Skin of body (tissue), 1 donor: ENCODE measurements at regions not wholly inside any gene's neighbourhood (a gene's known extent, or its start where the extent isn't known, plus 50 kb on each side); places are given as distances from the start of the nearest gene placed in this dataset.
A peak's percentile ranks its signal among the peaks of the same experiment; 100 is the strongest.

Source experiments
- DNase-seq: peaks from one replicate; lab custom pipeline; 2025; lab: John Stamatoyannopoulos, UW

DNA sequence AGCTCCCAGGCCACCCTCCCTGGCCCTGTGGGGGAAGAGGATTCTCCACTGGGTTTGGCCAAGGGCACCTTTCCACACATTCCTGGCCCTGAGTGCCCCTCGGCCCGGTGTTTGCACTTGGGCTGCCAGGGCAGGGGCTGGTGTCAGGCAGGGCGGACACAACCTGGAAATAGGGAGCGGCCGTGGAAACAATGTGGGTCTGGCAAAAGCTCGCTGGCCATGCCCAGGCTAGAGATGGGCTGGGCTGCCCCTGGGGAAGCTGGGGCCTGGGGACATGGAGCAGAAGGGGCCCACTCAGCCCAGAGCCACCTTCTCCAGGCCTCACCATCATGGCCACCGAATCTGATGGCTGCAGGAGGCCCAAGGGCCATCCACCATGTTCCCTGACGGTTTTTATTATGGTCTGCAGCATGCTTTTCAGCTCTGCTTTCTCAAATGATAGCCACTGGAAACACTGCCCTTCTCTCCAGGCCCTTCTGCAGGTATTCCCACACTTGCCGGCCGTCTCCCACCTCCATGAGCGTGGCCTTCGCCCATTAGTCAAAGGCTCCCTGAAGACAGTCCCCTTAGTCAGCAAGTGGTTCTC lies 275.1 kb downstream of the CYP26B1 start:
- DNase-seq: no peak

DNA sequence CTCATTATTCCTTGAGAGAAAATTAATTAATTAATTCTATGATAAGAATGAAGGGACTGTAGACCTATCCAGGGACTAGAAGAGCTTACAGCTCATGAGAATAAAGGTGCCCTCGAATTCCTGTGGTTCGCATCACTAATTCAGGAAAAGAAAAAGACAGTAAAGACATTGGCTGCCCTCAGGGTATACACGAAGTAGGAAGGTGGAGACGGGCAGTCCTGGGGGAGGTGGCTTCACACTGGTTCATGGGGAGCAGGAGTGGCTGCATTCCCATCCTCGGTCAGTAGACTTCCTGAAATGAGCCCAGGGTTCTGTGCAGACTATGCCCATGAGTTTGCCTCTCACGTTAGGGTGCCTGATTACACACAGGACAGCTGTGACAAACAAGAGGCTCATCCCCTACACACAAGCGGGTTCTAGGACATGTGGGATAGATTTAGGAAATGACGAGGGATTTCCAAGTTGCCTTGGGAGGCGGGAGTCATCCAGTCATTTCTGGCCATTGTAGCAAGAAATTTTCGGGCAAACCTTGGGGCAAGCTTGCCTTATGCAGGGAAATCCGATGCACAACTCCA lies 282.2 kb downstream of the CYP26B1 start:
- DNase-seq: no peak

DNA sequence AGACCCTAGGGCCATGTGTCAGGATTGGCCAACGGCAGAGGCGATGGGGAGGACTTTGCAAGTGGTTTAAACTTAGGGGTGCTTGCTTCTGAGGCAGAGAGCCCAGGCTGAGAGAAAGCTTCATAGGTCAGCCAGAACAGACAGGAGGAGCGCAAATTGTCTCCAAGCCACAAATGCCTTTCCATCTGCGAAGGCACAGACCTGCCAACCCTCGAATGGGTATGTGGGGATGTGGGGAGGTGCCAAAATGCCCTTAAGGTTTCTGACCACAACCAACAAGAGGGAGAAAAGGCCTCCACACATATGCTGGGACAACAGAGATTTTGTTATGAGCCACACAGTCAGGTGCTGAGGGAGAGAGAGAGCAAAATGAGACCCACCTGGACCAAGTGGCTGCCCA lies 283.6 kb downstream of the CYP26B1 start:
- DNase-seq: no peak

DNA sequence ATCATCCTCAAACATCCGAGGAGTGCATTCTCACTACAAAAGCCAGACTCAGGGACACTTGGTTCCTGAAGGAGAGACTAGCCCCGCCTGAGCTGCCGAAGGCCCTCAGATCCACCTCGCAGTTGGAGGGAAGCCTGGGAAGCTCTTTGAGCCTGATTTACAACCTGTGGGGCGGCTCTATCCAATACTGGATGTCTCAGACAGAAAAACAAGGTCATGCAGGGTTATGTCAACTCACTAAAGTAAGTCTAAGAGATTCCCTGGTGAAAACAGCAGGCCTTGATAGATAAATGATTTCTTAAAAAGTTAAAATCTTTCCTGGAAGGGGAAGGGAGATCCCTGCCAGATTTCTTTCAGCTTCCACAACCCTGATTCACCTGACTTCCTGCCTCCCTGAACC lies 284.3 kb downstream of the CYP26B1 start:
- DNase-seq: no peak

DNA sequence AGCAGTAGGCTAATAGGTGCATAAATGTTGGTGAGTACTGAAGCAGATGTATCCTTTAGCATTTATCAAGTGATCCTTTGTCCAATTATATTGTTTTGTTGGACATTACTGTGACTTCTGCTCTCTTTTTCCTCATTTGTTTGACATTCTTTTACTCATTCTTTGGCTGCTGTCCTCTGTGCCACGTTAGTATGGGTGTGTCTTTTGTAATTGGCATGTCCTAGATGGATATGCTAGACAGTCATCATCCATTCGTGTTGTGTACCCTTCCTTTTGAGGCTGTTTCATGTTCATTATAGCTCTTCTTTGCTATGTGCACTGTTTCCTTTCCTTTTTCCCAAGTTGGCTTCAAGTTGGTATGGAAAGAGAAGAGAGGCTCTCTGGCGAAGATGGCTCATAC lies 284.7 kb downstream of the CYP26B1 start:
- no peak for DNase-seq

DNA sequence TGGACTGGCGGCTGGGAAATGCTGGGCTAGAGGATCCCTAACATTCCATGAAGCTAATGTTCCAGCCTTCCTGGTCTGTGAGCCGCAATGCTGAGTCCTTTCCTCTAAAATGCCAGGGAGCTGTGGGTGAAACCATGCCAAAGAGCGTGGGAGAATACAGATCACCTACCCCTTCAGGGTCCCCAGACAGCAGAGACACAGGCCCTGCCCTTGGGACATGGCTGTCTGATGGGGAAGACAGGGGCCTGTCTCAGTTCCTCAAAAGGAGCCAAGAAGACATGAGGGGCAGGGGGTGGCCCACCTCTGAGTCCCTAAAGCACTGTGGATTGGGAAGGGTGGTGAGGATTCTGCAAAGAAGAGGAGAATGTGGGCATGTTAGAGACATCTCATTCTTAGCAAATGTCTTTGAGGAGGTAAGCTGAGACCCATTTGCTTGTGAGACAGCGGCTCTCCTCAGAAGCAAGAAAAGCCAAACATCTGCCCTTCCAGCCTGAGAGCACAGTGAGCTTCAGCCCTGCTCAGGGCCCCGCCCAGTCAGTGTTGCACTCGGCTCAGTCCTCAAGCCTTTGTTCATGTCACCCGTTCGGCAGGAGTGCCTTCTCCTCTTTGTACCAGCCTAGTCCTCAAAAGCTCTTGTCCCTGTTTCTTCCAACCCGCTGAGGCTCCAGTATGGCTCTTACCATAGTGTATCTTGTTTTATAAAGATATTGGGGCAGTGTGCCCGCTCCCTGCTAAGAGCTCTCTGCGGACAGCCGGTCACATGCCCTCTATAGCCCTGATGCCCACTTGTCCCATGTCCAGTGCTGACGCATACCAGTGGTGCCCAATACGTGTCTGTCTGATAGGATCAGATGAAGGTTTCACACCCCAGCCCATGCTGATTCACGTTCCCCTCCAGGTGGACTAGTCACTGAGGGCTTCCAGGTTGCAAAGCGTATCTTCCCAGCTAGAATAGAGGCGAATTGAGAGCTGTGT lies 286.2 kb downstream of the CYP26B1 start:
- no peak for DNase-seq

DNA sequence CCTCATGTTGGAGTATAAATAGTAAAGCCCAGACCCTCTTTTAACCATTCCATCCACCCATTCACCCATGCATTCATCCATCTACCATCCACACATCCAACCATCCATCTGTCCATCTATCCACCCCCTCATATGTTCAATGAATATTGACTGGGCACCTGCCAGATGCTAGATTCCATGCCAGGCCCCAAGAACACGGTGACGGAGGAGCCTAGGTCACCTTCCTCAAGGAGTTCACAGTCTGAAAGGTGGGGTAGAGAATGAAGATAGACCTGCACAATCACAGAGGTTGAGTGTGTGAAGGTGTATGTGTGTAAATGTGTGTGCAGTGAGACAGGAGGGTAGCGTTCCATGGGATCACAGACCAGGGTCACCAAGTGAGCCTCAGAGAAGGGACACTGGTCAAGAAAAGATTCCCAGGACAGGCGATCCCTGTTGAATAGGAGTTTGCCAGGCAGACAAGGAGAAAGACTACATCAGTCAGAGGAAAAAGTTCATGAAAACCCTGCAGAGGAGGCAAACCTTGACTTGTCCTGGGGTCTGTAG lies 287.2 kb downstream of the CYP26B1 start:
- DNase-seq: no peak

DNA sequence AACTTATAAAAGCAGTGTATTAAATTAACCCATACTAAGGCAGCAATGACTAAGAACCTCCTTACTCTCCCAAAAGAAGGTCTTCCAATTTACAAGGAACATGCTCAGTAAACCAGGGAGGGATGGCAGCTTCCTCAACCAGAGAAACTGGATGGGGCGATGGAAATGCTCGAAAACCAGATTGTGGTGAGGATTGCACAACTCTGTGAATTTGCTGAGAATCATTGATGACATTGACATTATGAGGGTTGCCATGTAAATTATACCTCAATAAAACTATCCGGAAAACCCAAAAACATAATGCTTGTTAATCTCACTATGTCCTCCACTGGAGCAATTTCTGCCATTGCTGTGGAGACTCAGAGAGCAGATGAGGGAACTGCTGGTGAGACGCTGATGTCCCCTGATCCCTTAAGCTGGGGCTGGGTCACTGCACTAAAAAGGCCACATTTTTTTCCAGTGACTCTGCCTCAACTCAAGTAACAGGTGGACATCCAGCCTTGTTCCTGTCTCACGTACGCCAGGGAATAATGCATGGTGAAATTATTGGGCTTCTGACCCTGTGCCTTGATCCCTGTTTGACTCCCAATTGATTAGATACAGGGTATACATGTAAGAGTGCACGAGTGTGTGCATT lies 288.3 kb downstream of the CYP26B1 start:
- no peak for DNase-seq

DNA sequence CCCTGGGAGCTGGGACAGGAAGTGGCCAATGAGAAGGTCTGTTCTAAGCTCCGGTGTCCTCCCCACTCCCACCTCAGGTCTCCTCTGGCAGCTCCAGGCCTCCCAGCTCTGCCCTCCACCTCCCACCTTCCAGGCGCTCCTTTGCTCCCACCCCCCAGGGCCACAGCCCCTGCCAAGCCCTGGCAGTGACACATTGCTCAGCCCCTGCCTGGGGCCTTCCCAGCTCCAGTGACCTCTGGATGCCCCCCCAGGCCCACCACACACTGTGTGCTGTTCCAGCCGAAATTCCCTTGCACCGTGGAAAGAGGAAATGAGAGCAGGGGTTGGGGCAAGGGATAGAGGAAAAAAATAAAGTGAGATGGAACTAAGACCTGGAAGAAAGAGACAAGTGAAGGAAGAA lies 289.6 kb downstream of the CYP26B1 start:
- DNase-seq: no peak

DNA sequence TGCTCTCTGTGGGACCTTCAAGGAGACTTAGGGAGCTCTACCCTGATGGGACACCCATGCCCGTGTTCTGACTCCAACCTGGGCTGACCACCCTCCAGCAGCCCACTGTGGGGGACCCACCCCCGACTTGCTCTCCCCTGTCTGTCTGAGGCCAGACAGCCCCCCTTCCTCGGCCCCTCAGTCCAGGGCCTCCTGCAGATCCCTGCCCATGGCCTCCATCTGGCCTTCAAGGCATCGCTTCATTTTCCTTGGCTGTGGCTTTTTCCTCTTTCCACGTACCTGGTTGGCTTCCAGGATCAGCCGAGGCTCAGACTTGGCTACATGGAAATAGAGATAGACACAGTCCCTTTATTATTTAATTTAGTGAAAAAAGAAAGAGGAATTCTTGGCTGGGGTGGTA lies 290.0 kb downstream of the CYP26B1 start:
- no peak for DNase-seq

DNA sequence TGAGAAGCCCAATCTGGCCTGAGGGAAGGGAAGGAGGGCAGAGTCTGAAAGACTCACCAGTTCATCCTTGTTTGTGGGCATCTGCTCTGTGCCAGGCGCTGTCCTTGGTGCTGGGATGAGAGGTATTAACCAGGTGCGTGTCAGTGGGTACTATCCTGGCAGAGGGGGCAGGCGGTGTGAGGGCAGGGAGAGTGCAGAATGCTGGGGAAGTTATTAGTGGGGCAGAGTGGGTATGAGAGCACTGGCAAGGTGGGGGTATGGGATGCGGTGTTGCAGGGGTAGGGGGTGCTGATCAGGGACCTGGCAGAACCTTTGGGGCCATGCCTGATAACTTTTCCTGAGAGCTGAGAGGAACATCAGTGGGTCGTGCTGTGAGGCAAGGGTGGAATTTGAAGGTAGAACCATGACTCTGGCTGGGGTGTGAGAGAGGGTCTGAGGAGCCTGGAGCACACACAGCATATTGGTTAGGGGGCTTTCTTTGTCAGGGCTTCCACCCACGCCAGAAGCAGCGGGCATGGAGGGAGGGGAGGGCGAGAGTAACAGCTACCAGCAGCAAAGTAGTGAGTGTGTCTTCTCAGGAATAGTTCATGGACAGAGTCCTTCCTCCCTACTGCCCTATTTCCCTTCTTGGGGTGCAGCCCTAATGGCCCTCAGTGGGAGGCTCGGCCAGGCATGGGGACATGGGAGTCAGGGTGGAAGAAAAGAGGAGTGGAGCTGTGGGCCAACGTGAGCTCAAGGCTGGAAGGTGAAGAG lies 290.7 kb downstream of the CYP26B1 start:
- no peak for DNase-seq

DNA sequence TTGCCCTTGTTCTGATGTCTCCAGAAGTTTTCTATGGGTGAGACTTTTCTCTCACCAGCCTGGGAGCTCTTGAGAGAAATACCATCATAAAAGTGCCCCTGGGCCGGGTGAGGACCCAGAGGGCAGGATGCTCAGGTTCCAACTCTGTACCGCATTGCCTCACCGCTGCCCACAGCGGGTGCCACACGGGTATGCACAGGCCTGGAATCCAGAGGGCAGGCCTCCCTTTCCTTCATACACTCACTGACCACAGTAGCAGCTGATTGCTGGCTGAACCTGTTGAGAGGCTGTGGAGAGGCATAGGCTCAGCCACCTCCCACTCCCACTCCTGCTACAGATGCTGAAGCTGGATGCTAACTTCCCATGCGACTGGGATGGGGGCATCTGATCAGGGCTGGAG lies 293.8 kb downstream of the CYP26B1 start:
- no peak for DNase-seq

DNA sequence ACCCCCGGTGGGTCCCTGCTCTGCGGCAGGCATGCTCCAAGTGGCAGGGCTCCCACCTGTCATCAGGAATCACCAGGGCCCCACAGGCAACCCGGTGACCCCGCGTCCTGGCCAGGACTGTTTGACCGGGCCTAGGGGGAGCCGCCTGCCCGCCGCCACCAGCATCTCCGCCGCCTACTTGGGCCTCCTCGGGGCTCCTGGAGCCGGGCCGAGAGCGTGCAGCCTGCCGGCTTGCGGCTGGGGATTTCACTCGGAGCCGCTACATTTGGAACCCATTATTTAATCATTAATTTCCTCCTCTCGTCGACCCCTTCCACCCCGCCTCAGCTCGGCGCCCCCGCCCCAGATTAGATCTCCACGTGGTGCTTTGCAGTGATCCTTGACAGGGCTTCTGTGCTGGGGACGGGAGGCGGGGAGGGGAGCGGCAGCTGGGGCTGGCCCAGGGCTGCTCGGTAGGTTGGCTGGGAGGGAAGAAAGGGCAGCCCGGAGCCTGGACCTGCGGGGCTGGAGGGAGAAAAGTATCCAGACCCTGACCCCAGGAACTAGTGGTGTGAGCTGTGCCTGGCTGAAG lies 295.4 kb downstream of the CYP26B1 start:
- peak; percentile 76 for DNase-seq

DNA sequence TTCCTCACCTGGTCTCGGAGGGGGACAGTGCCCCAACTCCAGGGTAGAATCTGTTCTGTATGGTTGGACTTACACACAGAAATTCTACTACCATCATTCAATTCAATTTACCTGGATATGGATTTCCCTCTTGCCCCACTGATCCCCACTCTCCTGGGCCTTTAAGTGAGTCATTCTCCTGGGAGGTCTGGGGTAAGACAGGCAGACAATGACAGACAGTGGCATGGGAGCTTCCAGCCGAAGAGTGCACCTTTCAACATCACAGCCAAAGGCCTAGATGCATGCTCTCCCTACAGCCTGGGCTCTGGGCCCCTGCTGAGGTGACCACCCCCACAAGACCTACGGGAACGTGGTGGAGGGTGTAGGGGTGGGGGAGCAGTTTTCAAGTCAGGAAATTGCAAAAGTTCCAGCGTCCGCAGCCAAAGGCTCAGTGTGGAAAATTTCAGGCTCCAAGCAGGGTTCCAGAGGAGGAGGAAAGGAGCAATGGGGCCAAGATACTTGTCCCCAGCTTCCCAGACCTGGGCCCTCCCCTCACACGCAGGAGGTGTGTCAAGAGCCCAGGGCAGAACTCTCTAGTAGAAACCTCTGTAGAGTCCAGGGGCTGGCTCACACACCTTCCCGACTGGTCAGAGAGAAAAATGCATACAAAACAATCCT lies 296.4 kb downstream of the CYP26B1 start:
- peak; percentile 12 for DNase-seq

DNA sequence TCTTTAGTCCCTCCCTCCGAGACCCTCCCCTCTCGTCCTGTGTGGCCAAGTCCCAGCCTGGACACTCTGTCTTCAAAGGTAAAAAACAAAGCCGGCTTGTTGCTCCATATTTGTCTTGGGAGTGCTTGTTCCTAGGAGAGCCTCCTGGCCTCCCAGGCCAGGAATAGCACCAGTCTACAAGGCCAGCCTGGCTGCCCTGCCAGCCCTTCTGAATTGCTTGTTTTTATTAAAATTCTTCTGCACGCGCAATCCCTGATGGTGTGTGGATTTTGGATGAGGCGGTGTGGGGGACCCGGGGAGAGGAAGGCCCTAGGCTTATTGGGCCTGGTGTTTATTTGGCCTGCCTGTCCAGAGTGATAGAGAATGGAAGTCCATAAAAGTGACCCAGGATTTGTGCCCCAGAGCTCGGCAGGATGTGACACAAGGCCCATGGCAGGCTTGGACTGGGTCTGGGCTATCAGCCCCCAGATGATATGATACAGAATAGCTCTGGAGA lies 297.3 kb downstream of the CYP26B1 start:
- no peak for DNase-seq

DNA sequence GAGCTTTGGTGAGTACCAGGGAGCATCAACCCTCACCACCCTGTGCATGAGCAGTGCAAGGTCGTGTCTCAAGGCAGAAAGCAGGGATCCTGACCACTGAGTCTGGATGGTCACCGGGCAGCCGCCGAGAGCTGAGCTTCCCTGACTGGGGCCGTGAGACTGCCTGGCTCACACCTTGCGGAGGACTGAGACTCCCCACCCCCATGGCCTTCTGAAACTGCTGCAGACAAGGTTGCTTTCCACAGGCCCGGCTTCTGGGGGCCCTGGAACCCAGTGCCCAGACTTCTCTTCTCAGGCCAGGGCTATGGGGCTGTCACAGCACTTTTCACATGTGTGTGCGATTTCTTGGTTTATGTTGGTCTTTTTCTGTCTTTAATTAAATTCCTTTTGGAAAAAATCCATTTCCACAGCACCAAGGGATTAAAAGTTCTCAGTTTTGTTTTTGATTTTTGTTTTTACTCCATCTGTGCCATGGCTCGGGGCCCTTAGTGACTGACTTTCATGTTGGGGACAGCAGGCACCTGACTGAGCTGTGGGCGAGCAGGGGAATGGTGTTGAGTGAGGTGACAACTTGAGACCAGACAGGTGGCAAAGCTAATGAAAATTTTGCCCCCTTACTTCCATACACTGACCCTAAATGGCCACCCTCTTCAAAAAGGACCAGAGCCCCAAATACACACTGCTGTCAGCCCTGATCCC lies 297.9 kb downstream of the CYP26B1 start:
- DNase-seq: peak; percentile 24

DNA sequence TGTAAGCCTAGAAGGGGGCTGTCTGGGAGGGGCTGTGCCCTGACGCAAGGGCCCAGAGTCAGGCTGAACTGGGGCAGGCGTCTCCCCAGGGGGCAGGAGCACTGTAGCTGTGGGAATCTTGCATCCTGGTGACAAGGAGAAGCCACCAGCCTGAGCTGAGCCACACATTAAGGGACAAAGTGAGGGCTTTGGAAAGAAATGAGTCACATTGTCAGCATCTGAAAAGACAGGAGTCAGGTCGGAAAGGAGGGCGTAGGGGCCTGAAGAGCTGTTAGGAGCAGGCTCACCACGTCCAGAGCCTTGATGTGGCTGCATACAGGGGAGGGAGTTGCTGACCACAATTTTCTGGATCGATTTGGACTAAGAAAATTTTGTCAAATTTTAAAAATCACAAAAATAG lies 298.6 kb downstream of the CYP26B1 start:
- no peak for DNase-seq

DNA sequence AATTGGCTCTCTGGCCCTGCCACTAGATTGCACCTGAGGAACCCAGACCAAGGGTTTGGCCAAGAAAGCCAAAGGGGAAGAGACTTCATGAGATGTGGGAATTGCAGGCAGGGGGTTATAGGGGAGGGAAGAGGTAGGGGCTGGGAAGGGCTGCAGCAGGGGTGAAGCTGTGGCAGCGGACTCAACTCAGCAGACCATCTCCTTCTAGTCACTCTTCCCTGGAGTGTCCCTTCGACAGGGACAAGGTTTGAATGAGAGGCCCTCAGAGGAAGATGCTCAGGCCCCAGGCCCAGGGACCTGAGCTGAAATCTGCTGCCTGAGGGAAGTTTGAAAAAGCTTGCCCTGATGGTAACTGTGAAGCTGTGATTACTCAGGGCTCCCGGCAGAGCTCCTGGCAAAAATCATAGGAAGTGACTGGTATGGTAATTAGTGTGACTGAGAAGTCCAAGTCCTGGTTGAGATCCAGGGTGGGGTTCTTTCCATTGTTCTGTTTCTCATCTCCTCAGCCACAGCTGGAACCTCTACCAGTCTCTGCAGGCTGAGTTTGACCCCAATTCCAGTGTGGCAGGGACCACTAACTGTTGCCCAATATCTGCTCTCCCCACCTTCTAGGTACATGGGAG lies 300.9 kb downstream of the CYP26B1 start:
- DNase-seq: no peak

DNA sequence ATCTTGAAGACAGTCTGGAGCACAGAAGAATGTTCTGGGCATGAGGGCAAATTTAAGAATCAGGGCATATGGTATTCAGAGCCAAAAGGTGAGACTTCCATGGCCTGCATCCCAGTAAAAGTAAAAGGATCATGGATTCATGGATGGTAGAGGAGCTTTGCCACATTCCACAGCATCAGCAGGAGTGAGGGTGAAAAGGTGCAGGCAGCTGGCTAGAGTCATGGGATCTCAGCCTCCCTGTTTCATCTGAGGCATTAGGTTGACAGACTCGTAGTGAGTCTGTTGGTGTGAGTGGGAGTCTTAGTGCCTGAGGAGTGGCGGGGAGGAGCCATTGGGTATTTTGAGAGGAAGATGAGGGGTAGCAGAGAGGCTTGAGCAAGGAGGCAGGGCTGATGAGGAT lies 301.6 kb downstream of the CYP26B1 start:
- no peak for DNase-seq
